ENCODE measurements at regions not wholly inside any gene's neighbourhood (a gene's known extent, or its start where the extent isn't known, plus 50 kb on each side); places are given as distances from the start of the nearest gene placed in this dataset.
"Not testable (repeated sequence)": the region's sequence is repeated elsewhere in the genome, so short reads cannot be mapped to it uniquely, and the experiment has no call there.

DNA sequence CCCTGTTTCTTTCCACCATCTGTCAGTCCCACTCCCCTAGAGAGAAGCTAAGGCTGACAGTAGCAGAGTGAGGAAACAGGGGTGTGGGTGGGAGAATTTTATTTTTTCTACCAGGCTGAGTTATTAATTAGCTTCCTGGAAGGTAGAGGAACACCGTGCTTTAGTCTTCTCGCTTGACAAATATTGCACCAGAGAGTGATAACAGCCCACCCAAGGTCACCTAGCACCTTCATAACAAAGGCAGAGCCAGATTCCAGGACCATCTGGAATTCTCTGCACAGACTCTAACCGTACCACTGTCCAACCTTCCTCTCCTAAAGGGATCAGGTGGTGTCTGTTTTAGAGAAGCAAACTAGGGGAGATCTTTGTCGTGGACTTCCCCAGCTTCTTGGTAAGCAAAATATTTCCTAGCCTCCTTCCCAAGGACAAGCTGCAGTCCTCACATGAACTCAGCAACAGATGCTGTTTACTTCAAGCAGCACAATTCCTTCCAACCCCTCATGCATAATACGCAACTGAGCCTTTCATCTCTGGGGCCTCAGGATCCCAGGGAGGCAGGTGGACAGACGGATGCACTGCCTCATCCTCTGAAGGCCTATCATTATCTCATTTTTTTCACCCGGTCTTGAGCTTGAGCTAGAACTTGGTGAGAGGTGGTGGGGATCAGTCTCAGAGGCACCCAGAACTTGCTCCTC is 308.7 kb upstream of the BRINP1 start:
- no peaks in the 10 kb centered on the region for H3K36me3 Mint-ChIP-seq (ENCODE audit: unreplicated experiment)
- H3K9me3 Mint-ChIP-seq (ENCODE audit: unreplicated experiment) = no peaks in the 10 kb centered on the region
- H3K4me3 Mint-ChIP-seq (ENCODE audit: unreplicated experiment) = no peak overlapping the region
- TF ChIP-seq, protein P1, sequence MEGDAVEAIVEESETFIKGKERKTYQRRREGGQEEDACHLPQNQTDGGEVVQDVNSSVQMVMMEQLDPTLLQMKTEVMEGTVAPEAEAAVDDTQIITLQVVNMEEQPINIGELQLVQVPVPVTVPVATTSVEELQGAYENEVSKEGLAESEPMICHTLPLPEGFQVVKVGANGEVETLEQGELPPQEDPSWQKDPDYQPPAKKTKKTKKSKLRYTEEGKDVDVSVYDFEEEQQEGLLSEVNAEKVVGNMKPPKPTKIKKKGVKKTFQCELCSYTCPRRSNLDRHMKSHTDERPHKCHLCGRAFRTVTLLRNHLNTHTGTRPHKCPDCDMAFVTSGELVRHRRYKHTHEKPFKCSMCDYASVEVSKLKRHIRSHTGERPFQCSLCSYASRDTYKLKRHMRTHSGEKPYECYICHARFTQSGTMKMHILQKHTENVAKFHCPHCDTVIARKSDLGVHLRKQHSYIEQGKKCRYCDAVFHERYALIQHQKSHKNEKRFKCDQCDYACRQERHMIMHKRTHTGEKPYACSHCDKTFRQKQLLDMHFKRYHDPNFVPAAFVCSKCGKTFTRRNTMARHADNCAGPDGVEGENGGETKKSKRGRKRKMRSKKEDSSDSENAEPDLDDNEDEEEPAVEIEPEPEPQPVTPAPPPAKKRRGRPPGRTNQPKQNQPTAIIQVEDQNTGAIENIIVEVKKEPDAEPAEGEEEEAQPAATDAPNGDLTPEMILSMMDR (IDR thresholded peaks at IDR 0.05; ENCODE audit: partially characterized antibody, unreplicated experiment) = no peak
- no peaks in the 10 kb centered on the region for H3K27me3 Mint-ChIP-seq (ENCODE audit: unreplicated experiment)
- H3K4me1 Mint-ChIP-seq (ENCODE audit: low read depth, unreplicated experiment) = peaks cover 21% of the 10 kb centered on the region
- no peak overlapping the region for H3K27ac Mint-ChIP-seq (ENCODE audit: unreplicated experiment)
- no peak for DNase-seq

DNA sequence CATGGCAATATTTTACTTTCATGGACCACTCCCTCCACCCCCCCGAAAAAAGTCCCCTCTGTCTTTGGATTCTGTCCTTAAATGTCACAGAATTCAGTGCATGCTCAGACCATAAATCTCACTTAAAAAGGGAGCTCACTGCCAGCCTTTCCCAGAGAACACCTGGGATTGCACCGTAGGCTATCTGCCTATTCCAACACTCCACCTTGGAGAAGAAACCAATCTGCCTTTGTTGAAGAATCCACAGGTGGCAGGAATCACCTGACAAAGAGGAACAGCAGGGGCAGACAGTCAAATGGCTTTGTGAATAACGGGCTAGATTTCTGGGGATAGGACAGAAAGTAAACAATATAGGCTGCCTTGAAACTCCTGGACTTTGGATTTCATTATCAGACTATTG is 306.7 kb upstream of the BRINP1 start:
- H3K4me1 Mint-ChIP-seq (ENCODE audit: low read depth, unreplicated experiment) = peaks cover 21% of the 10 kb centered on the region
- DNase-seq = no peak
- no peaks in the 10 kb centered on the region for H3K36me3 Mint-ChIP-seq (ENCODE audit: unreplicated experiment)
- H3K4me3 Mint-ChIP-seq (ENCODE audit: unreplicated experiment) = no peak overlapping the region
- no peaks in the 10 kb centered on the region for H3K27me3 Mint-ChIP-seq (ENCODE audit: unreplicated experiment)
- H3K27ac Mint-ChIP-seq (ENCODE audit: unreplicated experiment) = no peak overlapping the region
- no peaks in the 10 kb centered on the region for H3K9me3 Mint-ChIP-seq (ENCODE audit: unreplicated experiment)
- TF ChIP-seq, protein P1 (IDR thresholded peaks at IDR 0.05; ENCODE audit: partially characterized antibody, unreplicated experiment) = no peak

DNA sequence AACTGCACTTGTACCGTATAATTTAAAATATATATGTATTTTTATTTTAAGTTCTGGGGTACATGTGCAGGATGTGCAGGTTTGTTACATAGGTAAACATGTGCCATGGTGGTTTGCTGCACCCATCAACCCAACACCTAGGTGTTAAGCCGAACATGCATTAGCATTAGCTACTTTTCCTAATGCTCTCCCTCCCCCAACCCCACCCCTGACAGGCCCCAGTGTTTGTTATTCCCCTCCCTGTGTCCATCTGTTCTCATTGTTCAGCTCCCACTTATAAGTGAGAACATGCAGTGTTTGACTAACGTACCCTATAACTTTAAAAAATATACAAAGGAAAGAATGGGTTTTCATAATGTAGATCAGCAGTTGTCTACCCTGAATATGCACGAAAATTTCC is 303.5 kb upstream of the BRINP1 start:
- H3K27ac Mint-ChIP-seq (ENCODE audit: unreplicated experiment); H3K9me3 Mint-ChIP-seq (ENCODE audit: unreplicated experiment); H3K27me3 Mint-ChIP-seq (ENCODE audit: unreplicated experiment); H3K36me3 Mint-ChIP-seq (ENCODE audit: unreplicated experiment); H3K4me3 Mint-ChIP-seq (ENCODE audit: unreplicated experiment); DNase-seq: not testable (repeated sequence)
- H3K4me1 Mint-ChIP-seq (ENCODE audit: low read depth, unreplicated experiment) = peaks cover 10% of the 10 kb centered on the region

DNA sequence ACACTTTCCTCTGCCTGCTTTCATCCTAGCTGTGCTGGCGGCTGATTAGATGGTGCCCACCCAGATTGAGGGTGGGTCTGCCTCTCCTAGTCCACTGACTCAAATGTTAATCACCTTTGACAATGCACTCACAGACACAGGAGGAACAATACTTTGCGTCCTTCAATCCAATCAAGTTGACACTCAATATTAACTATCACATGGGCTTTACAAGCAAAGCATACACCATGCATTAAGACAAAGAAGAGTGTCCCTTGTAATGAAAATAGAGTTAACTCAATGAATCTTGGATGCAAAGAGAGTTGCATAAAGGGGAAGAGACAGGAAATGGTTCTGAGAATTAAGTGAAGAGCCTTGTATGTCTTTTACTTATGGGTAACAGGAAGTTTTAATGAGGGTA is 298.7 kb upstream of the BRINP1 start:
- no peak overlapping the region for H3K27ac Mint-ChIP-seq (ENCODE audit: unreplicated experiment)
- H3K4me3 Mint-ChIP-seq (ENCODE audit: unreplicated experiment) = no peak overlapping the region

DNA sequence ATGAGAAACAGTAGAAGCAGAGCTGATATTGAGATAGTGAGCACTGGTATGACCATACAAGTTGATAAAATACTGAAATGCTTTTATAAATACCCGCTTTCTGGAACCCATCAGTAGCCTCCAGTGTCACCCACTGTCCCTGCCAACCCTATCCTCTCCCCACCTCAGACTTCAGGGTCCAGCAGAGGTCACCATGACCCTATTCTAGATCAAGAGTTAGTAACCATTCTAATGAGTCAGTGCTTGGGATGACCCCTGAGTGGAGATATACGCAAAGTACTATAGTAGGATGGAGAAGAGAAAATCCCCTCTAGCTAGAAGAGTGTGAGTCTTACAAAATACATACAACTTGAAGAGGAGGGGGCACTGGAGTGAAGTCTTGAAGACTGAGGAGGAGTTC is 297.9 kb upstream of the BRINP1 start:
- Mint-ChIP-seq H3K27ac (ENCODE audit: unreplicated experiment) (no peak overlapping the region), H3K36me3 (ENCODE audit: unreplicated experiment) (no peaks in the 10 kb centered on the region)

More for the DNA sequence above, 298.7 kb upstream of the BRINP1 start:
- TF ChIP-seq, protein P1 (IDR thresholded peaks at IDR 0.05; ENCODE audit: partially characterized antibody, unreplicated experiment) = no peak
- no peaks in the 10 kb centered on the region for H3K9me3 Mint-ChIP-seq (ENCODE audit: unreplicated experiment)
- H3K36me3 Mint-ChIP-seq (ENCODE audit: unreplicated experiment) = no peaks in the 10 kb centered on the region
- H3K4me1 Mint-ChIP-seq (ENCODE audit: low read depth, unreplicated experiment) = no peaks in the 10 kb centered on the region
- DNase-seq = no peak
- H3K27me3 Mint-ChIP-seq (ENCODE audit: unreplicated experiment) = peaks cover 2% of the 10 kb centered on the region

More for the DNA sequence above, 297.9 kb upstream of the BRINP1 start:
- Mint-ChIP-seq H3K4me1 (ENCODE audit: low read depth, unreplicated experiment) (no peaks in the 10 kb centered on the region), H3K9me3 (ENCODE audit: unreplicated experiment) (no peaks in the 10 kb centered on the region), H3K27me3 (ENCODE audit: unreplicated experiment) (peaks cover 2% of the 10 kb centered on the region), H3K4me3 (ENCODE audit: unreplicated experiment) (no peak overlapping the region)
- no peak for DNase-seq
- TF ChIP-seq, protein P1 (IDR thresholded peaks at IDR 0.05; ENCODE audit: partially characterized antibody, unreplicated experiment) = no peak

All from glutamatergic neuron (in vitro differentiated cells).